ENCODE measurements at regions not wholly inside any gene's neighbourhood (a gene's known extent, or its start where the extent isn't known, plus 50 kb on each side); places are given as distances from the start of the nearest gene placed in this dataset.

DNA sequence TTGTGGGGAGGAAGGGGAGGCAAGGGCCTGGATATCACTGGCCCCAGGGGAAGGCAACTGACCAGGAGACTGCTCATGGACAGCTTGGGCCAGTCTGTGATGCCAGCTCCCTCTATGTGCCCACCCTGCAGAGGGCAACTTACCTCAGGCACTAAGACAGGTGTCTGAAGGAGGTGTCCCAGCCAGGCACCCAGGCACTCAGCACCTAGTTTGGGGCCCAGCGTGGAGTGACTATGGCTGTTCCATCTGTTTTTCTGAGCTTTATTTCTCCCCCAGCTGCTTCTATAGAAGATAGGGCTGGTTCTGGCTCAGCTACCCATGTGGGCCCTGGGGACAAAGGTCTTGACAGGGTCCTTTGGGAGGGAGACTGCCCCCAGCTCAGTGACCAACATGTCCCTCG is 150.6 kb upstream of the PCBD1 start:
- H3K4me3 Mint-ChIP-seq (ENCODE audit: low read depth, unreplicated experiment): no peak overlapping the region
- no peaks in the 10 kb centered on the region for H3K9me3 Mint-ChIP-seq (ENCODE audit: low read depth, unreplicated experiment)
- H3K4me1 Mint-ChIP-seq (ENCODE audit: low read depth, unreplicated experiment): no peaks in the 10 kb centered on the region
- no TSS peak for BruUV-seq (replicated peaks)
- H3K27me3 Mint-ChIP-seq (ENCODE audit: unreplicated experiment): peaks cover 76% of the 10 kb centered on the region
- CTCF ChIA-PET: no interaction called here
- TF ChIP-seq, protein P1, sequence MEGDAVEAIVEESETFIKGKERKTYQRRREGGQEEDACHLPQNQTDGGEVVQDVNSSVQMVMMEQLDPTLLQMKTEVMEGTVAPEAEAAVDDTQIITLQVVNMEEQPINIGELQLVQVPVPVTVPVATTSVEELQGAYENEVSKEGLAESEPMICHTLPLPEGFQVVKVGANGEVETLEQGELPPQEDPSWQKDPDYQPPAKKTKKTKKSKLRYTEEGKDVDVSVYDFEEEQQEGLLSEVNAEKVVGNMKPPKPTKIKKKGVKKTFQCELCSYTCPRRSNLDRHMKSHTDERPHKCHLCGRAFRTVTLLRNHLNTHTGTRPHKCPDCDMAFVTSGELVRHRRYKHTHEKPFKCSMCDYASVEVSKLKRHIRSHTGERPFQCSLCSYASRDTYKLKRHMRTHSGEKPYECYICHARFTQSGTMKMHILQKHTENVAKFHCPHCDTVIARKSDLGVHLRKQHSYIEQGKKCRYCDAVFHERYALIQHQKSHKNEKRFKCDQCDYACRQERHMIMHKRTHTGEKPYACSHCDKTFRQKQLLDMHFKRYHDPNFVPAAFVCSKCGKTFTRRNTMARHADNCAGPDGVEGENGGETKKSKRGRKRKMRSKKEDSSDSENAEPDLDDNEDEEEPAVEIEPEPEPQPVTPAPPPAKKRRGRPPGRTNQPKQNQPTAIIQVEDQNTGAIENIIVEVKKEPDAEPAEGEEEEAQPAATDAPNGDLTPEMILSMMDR (IDR thresholded peaks at IDR 0.05; ENCODE audit: unreplicated experiment): no peak
- no peaks in the 10 kb centered on the region for H3K36me3 Mint-ChIP-seq (ENCODE audit: insufficient read depth, unreplicated experiment)
- intact Hi-C loops (cut with micrococcal nuclease; ENCODE audit: unreplicated experiment): no loop called here
- DNase-seq: no peak
- H3K27ac Mint-ChIP-seq (ENCODE audit: unreplicated experiment): no peak overlapping the region

DNA sequence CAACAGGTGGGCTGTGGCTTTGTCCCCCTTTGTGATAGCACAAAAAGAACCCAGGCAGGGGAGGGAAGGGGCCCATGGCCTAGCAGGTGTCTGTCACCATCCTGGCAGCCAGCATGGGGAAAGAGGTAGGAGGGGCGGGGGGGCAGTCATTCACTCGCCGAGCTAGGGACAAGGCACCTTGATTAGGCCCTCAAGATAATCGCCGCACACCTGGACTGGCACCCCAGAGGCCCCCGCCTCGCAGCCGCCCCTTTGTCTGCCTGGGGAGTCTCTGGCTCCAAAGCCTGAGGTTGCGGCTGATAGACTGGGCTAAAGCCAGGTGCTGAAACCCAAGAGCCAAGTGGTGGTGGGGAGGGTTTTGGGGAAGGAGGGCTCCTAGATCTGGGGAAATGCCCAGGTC is 151.2 kb upstream of the PCBD1 start:
- Mint-ChIP-seq H3K27ac (ENCODE audit: unreplicated experiment) (no peak overlapping the region), H3K4me3 (ENCODE audit: low read depth, unreplicated experiment) (no peak overlapping the region), H3K36me3 (ENCODE audit: insufficient read depth, unreplicated experiment) (no peaks in the 10 kb centered on the region), H3K9me3 (ENCODE audit: low read depth, unreplicated experiment) (no peaks in the 10 kb centered on the region), H3K27me3 (ENCODE audit: unreplicated experiment) (peaks cover 82% of the 10 kb centered on the region), H3K4me1 (ENCODE audit: low read depth, unreplicated experiment) (no peaks in the 10 kb centered on the region)
- no peak for DNase-seq
- TF ChIP-seq, protein P1 (IDR thresholded peaks at IDR 0.05; ENCODE audit: unreplicated experiment): no peak
- BruUV-seq (replicated peaks): no TSS peak
- CTCF ChIA-PET: no interaction called here
- intact Hi-C loops (cut with micrococcal nuclease; ENCODE audit: unreplicated experiment): no loop called here

DNA sequence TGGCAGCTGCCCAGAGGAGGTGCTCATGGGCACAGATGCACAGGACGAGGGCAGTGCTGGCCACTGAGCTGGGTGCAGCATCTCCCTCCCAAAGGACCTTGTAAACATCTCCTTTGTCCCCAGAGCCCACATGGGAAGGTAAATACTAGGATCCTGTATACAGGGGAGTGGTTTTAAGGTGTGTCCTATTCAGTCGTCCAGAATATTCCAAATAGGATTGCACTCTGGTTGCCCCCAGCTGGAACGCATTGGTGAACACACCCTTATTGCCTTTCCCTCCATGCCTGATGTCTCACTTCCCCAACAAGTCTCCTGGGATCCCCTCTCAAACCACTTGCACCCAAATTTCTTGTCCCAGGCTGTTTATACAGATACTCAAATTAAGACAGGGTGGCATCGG is 152.0 kb upstream of the PCBD1 start:
- no TSS peak for BruUV-seq (replicated peaks)
- no peaks in the 10 kb centered on the region for H3K4me1 Mint-ChIP-seq (ENCODE audit: low read depth, unreplicated experiment)
- no peak overlapping the region for H3K27ac Mint-ChIP-seq (ENCODE audit: unreplicated experiment)
- CTCF ChIA-PET: interaction anchor here (0.7 kb wide), 1 partner anchor 13 kb away, joined by 3 read pairs; no protein-coding TSS in a partner anchor
- H3K36me3 Mint-ChIP-seq (ENCODE audit: insufficient read depth, unreplicated experiment): no peaks in the 10 kb centered on the region
- TF ChIP-seq, protein P1 (IDR thresholded peaks at IDR 0.05; ENCODE audit: unreplicated experiment): no peak
- no peaks in the 10 kb centered on the region for H3K9me3 Mint-ChIP-seq (ENCODE audit: low read depth, unreplicated experiment)
- DNase-seq: no peak
- intact Hi-C loops (cut with micrococcal nuclease; ENCODE audit: unreplicated experiment): no loop called here
- H3K27me3 Mint-ChIP-seq (ENCODE audit: unreplicated experiment): peaks cover 90% of the 10 kb centered on the region
- no peak overlapping the region for H3K4me3 Mint-ChIP-seq (ENCODE audit: low read depth, unreplicated experiment)

DNA sequence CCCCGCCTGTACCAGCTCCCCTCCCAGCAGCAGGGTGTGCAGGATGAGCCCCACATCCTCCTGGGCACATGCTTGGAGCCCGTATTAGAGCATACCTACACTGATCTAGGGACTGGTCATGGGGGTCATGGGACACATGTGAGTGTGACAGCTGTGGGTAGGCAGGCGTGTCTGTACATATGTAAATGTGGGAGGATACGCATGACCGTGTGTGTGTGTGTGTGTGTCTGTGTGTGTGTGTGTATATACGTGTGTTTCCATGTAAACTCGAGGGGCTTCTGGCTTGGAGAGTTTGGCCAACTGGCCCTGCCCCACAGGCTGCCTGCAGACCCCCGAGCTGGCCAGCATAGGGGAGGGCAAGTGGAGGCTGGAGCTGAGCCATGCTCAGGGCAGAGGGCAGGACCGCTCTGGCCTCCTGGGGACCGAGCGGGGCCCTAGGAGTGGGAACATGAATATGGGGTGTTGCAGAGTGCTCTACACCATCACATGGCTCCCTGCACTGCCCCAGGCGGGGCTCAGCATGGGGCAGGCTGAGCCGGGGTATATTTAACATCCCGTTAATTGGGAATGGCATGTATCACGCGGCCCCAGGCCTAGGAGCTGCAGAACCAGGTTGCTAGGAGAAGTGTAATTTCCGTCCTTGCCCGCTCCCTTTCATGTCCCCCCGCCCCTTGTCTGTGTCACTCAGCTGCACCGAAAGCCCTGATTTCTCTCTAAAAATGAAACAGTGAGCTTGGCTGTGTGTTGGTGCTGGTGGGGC is 152.7 kb upstream of the PCBD1 start:
- no peaks in the 10 kb centered on the region for H3K4me1 Mint-ChIP-seq (ENCODE audit: low read depth, unreplicated experiment)
- CTCF ChIA-PET: interaction anchor here (0.7 to 1.6 kb wide), 2 partner anchors 12 kb away, joined by 3 read pairs; no protein-coding TSS in a partner anchor
- no peak overlapping the region for H3K27ac Mint-ChIP-seq (ENCODE audit: unreplicated experiment)
- TF ChIP-seq, protein P1 (IDR thresholded peaks at IDR 0.05; ENCODE audit: unreplicated experiment): no peak
- DNase-seq: no peak
- no peak overlapping the region for H3K4me3 Mint-ChIP-seq (ENCODE audit: low read depth, unreplicated experiment)
- peaks cover 97% of the 10 kb centered on the region for H3K27me3 Mint-ChIP-seq (ENCODE audit: unreplicated experiment)
- BruUV-seq (replicated peaks): no TSS peak
- intact Hi-C loops (cut with micrococcal nuclease; ENCODE audit: unreplicated experiment): no loop called here
- H3K9me3 Mint-ChIP-seq (ENCODE audit: low read depth, unreplicated experiment): no peaks in the 10 kb centered on the region
- no peaks in the 10 kb centered on the region for H3K36me3 Mint-ChIP-seq (ENCODE audit: insufficient read depth, unreplicated experiment)

Measured in Calu3 (cell line).